SK-N-SH (cell line): ENCODE measurements at regions not wholly inside any gene's neighbourhood (a gene's known extent, or its start where the extent isn't known, plus 50 kb on each side); places are given as distances from the start of the nearest gene placed in this dataset.

Source experiments
- CTCF ChIA-PET: fragments of 300-600, 350-600 bp; formaldehyde crosslinking; extraction: SDS; loops from one replicate; lab custom pipeline; 2021; lab: Yijun Ruan, JAX
- POLR2A ChIA-PET: fragments of 350-600 bp; sonication (Branson Sonifier 250); formaldehyde crosslinking; extraction: SDS; loops from one replicate; lab custom pipeline; 2020; ENCODE audit warnings: antibody characterized with exemption, inconsistent platforms; lab: Yijun Ruan, JAX
- DNase-seq: peaks from one replicate; pipeline ENCODE4 v3.0.0; 2012
- H2AFZ ChIP-seq: fragments of 200-600 bp; sonication (generic); 2 replicates; pipeline ENCODE4 v1.8.1; 2016; ENCODE audit warnings: antibody characterized with exemption, mild to moderate bottlenecking, low read depth
- H3F3A ChIP-seq: fragments of 200-600 bp; sonication (generic); replicated peaks from 2 replicates; pipeline ENCODE3; 2016; ENCODE audit warnings: antibody characterized with exemption, mild to moderate bottlenecking; ENCODE audit not compliant: insufficient read depth
- H3K27ac ChIP-seq, 2 experiments: fragments of 200-500 bp in 1 of 2; fragments of 200-600 bp in 1 of 2; sonication (Bioruptor generic) in 1 of 2; sonication (generic), shearing (Covaris generic) in 1 of 2; 2 replicates each; pipeline versions ENCODE4 v1.5.1 to v1.6.1; 2014 to 2016; ENCODE audit warnings: low read depth in 2 of 2, inconsistent platforms in 1 of 2, low read length in 1 of 2, mild to moderate bottlenecking in 1 of 2, mixed read lengths in 1 of 2
- H3K27me3 ChIP-seq: fragments of 200-600 bp; sonication (generic), shearing (Covaris generic); 2 replicates; pipeline ENCODE4 v1.6.1; 2016; ENCODE audit warnings: mixed run types; ENCODE audit not compliant: insufficient read depth
- H3K36me3 ChIP-seq, 2 experiments: fragments of 200-500 bp in 1 of 2; fragments of 200-600 bp in 1 of 2; sonication (Bioruptor generic) in 1 of 2; sonication (generic) in 1 of 2; replicated peaks in 1 of 2; 2 replicates each; pipeline versions ENCODE3 to v1.5.1; 2014 to 2016; ENCODE audit warnings: low read length in 1 of 2, mild to moderate bottlenecking in 1 of 2; ENCODE audit not compliant: insufficient read depth in 2 of 2, control insufficient read depth in 1 of 2
- H3K4me1 ChIP-seq, 2 experiments: fragments of 200-500 bp in 1 of 2; fragments of 200-600 bp in 1 of 2; sonication (Bioruptor generic) in 1 of 2; sonication (generic), shearing (Covaris generic) in 1 of 2; 2 replicates each; pipeline versions ENCODE4 v1.5.1 to v1.6.1; 2014 to 2016; ENCODE audit warnings: low read depth in 1 of 2, low read length in 1 of 2, mixed run types in 1 of 2; ENCODE audit not compliant: insufficient read depth in 2 of 2, control insufficient read depth in 1 of 2
- H3K4me2 ChIP-seq: fragments of 200-600 bp; sonication (generic), shearing (Covaris generic); 2 replicates; pipeline ENCODE4 v1.6.1; 2017; ENCODE audit warnings: mixed run types
- H3K4me3 ChIP-seq, 2 experiments: fragments of 200-500 bp in 1 of 2; fragments of 200-600 bp in 1 of 2; sonication (Bioruptor generic) in 1 of 2; sonication (generic), shearing (Covaris generic) in 1 of 2; 2 replicates each; pipeline versions ENCODE4 v1.5.1 to v1.8.1; 2014 to 2016; ENCODE audit warnings: low read depth in 2 of 2, inconsistent platforms in 1 of 2, low read length in 1 of 2, mild to moderate bottlenecking in 1 of 2, mixed read lengths in 1 of 2, moderate library complexity in 1 of 2
- H3K79me2 ChIP-seq: fragments of 200-600 bp; sonication (generic); 2 replicates; pipeline ENCODE4 v1.8.1; 2017; ENCODE audit warnings: mild to moderate bottlenecking; ENCODE audit not compliant: insufficient read depth
- H3K9ac ChIP-seq: fragments of 200-600 bp; sonication (generic); 2 replicates; pipeline ENCODE4 v1.6.1; 2017; ENCODE audit warnings: mixed run types
- H3K9me2 ChIP-seq: fragments of 200-600 bp; sonication (generic); 2 replicates; pipeline ENCODE4 v1.6.1; 2017; ENCODE audit warnings: mixed run types
- H3K9me3 ChIP-seq: fragments of 200-600 bp; sonication (generic); 2 replicates; pipeline ENCODE4 v1.6.1; 2017; ENCODE audit warnings: mixed run types, mild to moderate bottlenecking, moderate library complexity
- H4K20me1 ChIP-seq: fragments of 200-600 bp; sonication (generic); 2 replicates; pipeline ENCODE4 v1.6.1; 2017; ENCODE audit warnings: mild to moderate bottlenecking, mixed run types; ENCODE audit not compliant: insufficient read depth
- GATA2 ChIP-seq: sonication (generic); formaldehyde crosslinking; IDR thresholded peaks from 2 replicates; pipeline ENCODE4 v1.5.0; 2020; ENCODE audit warnings: mild to moderate bottlenecking, missing genetic modification reagents
- JUND ChIP-seq: IDR thresholded peaks from 2 replicates; pipeline ENCODE4 v1.4.0; 2012
- MAX ChIP-seq: IDR thresholded peaks from 2 replicates; pipeline ENCODE4 v1.4.0; 2012; ENCODE audit warnings: low read depth
- REST ChIP-seq: IDR thresholded peaks from 2 replicates; pipeline ENCODE4 v1.6.1; 2012; ENCODE audit warnings: mild to moderate bottlenecking, low read depth, low read length, moderate library complexity
- RFX5 ChIP-seq: IDR thresholded peaks from 2 replicates; pipeline ENCODE4 v1.6.1; 2012; ENCODE audit warnings: mild to moderate bottlenecking, improper control_type of control experiment, low read length
- YY1 ChIP-seq: IDR thresholded peaks from 2 replicates; pipeline ENCODE4 v1.4.0; 2012; ENCODE audit warnings: low read depth, mild to moderate bottlenecking
- ZBTB33 ChIP-seq: IDR thresholded peaks from 2 replicates; pipeline ENCODE4 v1.4.0; 2012; ENCODE audit warnings: low read depth, borderline replicate concordance
- WGBS: methylation state at CpG from one replicate; pipeline ENCODE4 v1.1.6; 2017; ENCODE audit warnings: low lambda C conversion rate; 5-methylcytosine and 5-hydroxymethylcytosine counted together

- no peaks in the 10 kb centered on the region for H4K20me1 ChIP-seq
- H3K27me3 ChIP-seq, result no peaks in the 10 kb centered on the region
- no peaks in the 10 kb centered on the region for H3K9me3 ChIP-seq
- H3K36me3 ChIP-seq, result no peaks in the 10 kb centered on the region
- H3K27ac ChIP-seq, result no peak overlapping the region
- WGBS, result 54% methylated on average over 4 of the region's 4 CpGs
- H3F3A ChIP-seq, result no peaks in the 10 kb centered on the region
- TF ChIP-seq ZBTB33, result no peak
- 0 out of 2 replicates have a peak, but pooled peaks have one; percentile 5 for TF ChIP-seq JUND
- TF ChIP-seq, all 33 proteins: peak for 1
- Histone ChIP-seq H3K4me1 (no peaks in the 10 kb centered on the region), H3K79me2 (no peaks in the 10 kb centered on the region), H3K9me2 (no peaks in the 10 kb centered on the region), H3K4me3 (no peak overlapping the region), H3K9ac (no peak overlapping the region), H3K4me2 (no peak overlapping the region), H2AFZ (no peak overlapping the region)
- CTCF ChIA-PET, result no interaction called here
- POLR2A ChIA-PET, result no interaction called here
- DNase-seq, result no peak
Measured at GRCh38 chr13:90375851-90376250, 971.6 kb upstream of the MIR17HG start.

GRCh38 chr13:90382425-90382824, 965.1 kb upstream of the MIR17HG start:
- CTCF ChIA-PET, result no interaction called here
- H4K20me1 ChIP-seq, result no peaks in the 10 kb centered on the region
- no peaks in the 10 kb centered on the region for H3K9me2 ChIP-seq
- no peaks in the 10 kb centered on the region for H3K27me3 ChIP-seq
- TF ChIP-seq RFX5 (no peak), MAX (no peak), GATA2 (no peak), REST (no peak), YY1 (no peak)
- H3K4me3 ChIP-seq, result no peak overlapping the region
- no peaks in the 10 kb centered on the region for H3K4me1 ChIP-seq
- 91% methylated on average over 1 of the region's 1 CpG for WGBS
- no peaks in the 10 kb centered on the region for H3K36me3 ChIP-seq
- POLR2A ChIA-PET, result no interaction called here
- no peaks in the 10 kb centered on the region for H3K79me2 ChIP-seq
- H3K9me3 ChIP-seq, result no peaks in the 10 kb centered on the region
- H3K9ac ChIP-seq, result no peak overlapping the region
- no peak for DNase-seq
- H3K4me2 ChIP-seq, result no peak overlapping the region
- no peak overlapping the region for H2AFZ ChIP-seq
- H3K27ac ChIP-seq, result no peak overlapping the region
- no peaks in the 10 kb centered on the region for H3F3A ChIP-seq
